H1 (cell line): ENCODE measurements at regions not wholly inside any gene's neighbourhood (a gene's known extent, or its start where the extent isn't known, plus 50 kb on each side); places are given as distances from the start of the nearest gene placed in this dataset.

Experiments used
- CTCF ChIA-PET: fragments of 300-600 bp; sonication (Branson Sonifier 250); formaldehyde crosslinking; loops from one replicate; lab custom pipeline; 2021; ENCODE audit not compliant: partially characterized antibody; lab: Charles Lee
- POLR2A ChIA-PET: fragments of 300-600 bp; sonication (Branson Sonifier 250); formaldehyde crosslinking; loops from one replicate; lab custom pipeline; 2021; ENCODE audit warnings: inconsistent platforms; ENCODE audit not compliant: partially characterized antibody; lab: Charles Lee
- DNase-seq, 2 experiments: peaks; one replicate each; pipeline versions ENCODE4 v3.0.0 to v3.0.0-alpha.2; 2010 to 2022; ENCODE audit warnings: low spot score in 2 of 2, low read depth in 1 of 2, mixed read lengths in 1 of 2
- FAIRE-seq: peaks from 2 replicates; lab custom pipeline; 2011; peaks lifted over from hg19 to GRCh38; lab: Jason Lieb, UNC
- H2AFZ ChIP-seq: 2 replicates; pipeline ENCODE4 v1.8.1; 2012; ENCODE audit warnings: low read length, inconsistent platforms
- H2AK5ac ChIP-seq: 2 replicates; pipeline ENCODE4 v1.6.1; 2013; ENCODE audit warnings: low read depth, low read length
- H2BK120ac ChIP-seq: replicated peaks from 2 replicates; pipeline ENCODE3; 2013; ENCODE audit warnings: low read depth, low read length, inconsistent platforms
- H2BK12ac ChIP-seq: 2 replicates; pipeline ENCODE4 v1.6.1; 2013; ENCODE audit warnings: low read depth, low read length
- H2BK15ac ChIP-seq: 2 replicates; pipeline ENCODE4 v1.6.1; 2013; ENCODE audit warnings: low read length
- H2BK20ac ChIP-seq: 2 replicates; pipeline ENCODE4 v1.6.1; 2013; ENCODE audit warnings: low read length
- H2BK5ac ChIP-seq: 2 replicates; pipeline ENCODE4 v1.6.1; 2013; ENCODE audit warnings: low read depth, low read length
- H3K14ac ChIP-seq: 2 replicates; pipeline ENCODE4 v1.6.1; 2013; ENCODE audit warnings: inconsistent platforms; ENCODE audit not compliant: insufficient read length
- H3K18ac ChIP-seq: 2 replicates; pipeline ENCODE4 v1.6.1; 2013; ENCODE audit warnings: low read length; ENCODE audit errors: extremely low read depth
- H3K23ac ChIP-seq: 2 replicates; pipeline ENCODE4 v1.6.1; 2013; ENCODE audit warnings: inconsistent platforms; ENCODE audit not compliant: insufficient read length
- H3K23me2 ChIP-seq: 2 replicates; pipeline ENCODE4 v1.6.1; 2013; ENCODE audit warnings: low read depth, low read length
- H3K27ac ChIP-seq: 2 replicates; pipeline ENCODE4 v1.6.1; 2011; ENCODE audit warnings: low read depth, low read length, inconsistent platforms
- H3K27me3 ChIP-seq, 4 experiments: replicated peaks in 1 of 4; 1 replicate in 1 of 4; 2 replicates in 3 of 4; pipeline versions ENCODE4 v1.6.1 to v1.8.1; 2011 to 2013; ENCODE audit warnings: low read length in 3 of 4, mild to moderate bottlenecking in 3 of 4, inconsistent platforms in 2 of 4, mixed read lengths in 2 of 4, moderate library complexity in 1 of 4; ENCODE audit not compliant: control insufficient read depth in 3 of 4, insufficient read depth in 3 of 4; ENCODE audit errors: extremely low read depth in 1 of 4
- H3K36me3 ChIP-seq, 4 experiments: 2 replicates each; pipeline versions ENCODE4 v1.6.1 to v1.8.1; 2011 to 2013; ENCODE audit warnings: mild to moderate bottlenecking in 4 of 4, low read length in 3 of 4, moderate library complexity in 2 of 4, control low read depth in 1 of 4, inconsistent platforms in 1 of 4; ENCODE audit not compliant: insufficient read depth in 4 of 4, control insufficient read depth in 2 of 4
- H3K4ac ChIP-seq: replicated peaks from 2 replicates; pipeline ENCODE3; 2013; ENCODE audit warnings: low read length, low read depth, mixed read lengths, inconsistent platforms; ENCODE audit not compliant: insufficient read length
- H3K4me1 ChIP-seq, 4 experiments: replicated peaks in 1 of 4; 1 replicate in 1 of 4; 2 replicates in 3 of 4; pipeline versions ENCODE4 v1.6.1 to v1.8.1; 2011 to 2013; ENCODE audit warnings: low read length in 3 of 4, inconsistent platforms in 2 of 4, mixed read lengths in 1 of 4; ENCODE audit not compliant: insufficient read depth in 4 of 4, control insufficient read depth in 3 of 4
- H3K4me2 ChIP-seq, 2 experiments: 2 replicates each; pipeline versions ENCODE4 v1.6.1 to v1.8.1; 2011 to 2013; ENCODE audit warnings: low read depth in 2 of 2, low read length in 2 of 2, control low read depth in 1 of 2, inconsistent platforms in 1 of 2, mild to moderate bottlenecking in 1 of 2; ENCODE audit not compliant: insufficient read depth in 1 of 2
- H3K4me3 ChIP-seq, 4 experiments: fragments of 200-600, 300-600 bp in 1 of 4; sonication (generic), shearing (Covaris generic), sonication (Bioruptor Twin) in 1 of 4; 2 replicates each; pipeline versions ENCODE4 v1.5.1 to v1.8.1; 2011 to 2016; ENCODE audit warnings: low read length in 4 of 4, low read depth in 3 of 4, control low read depth in 2 of 4, inconsistent platforms in 2 of 4, mild to moderate bottlenecking in 2 of 4, mixed read lengths in 1 of 4, moderate library complexity in 1 of 4; ENCODE audit not compliant: insufficient read depth in 2 of 4; ENCODE audit errors: extremely low read depth in 1 of 4
- H3K56ac ChIP-seq: replicated peaks from 2 replicates; pipeline ENCODE3; 2013; ENCODE audit warnings: low read depth, mild to moderate bottlenecking, mixed read lengths, low read length, inconsistent platforms; ENCODE audit not compliant: insufficient read length
- H3K79me1 ChIP-seq: 2 replicates; pipeline ENCODE4 v1.6.1; 2013; ENCODE audit warnings: low read depth, low read length, control low read depth
- H3K79me2 ChIP-seq, 2 experiments: 2 replicates each; pipeline versions ENCODE4 v1.6.1 to v1.8.1; 2012 to 2013; ENCODE audit warnings: low read length in 2 of 2, mild to moderate bottlenecking in 2 of 2, inconsistent platforms in 1 of 2; ENCODE audit not compliant: insufficient read depth in 2 of 2, control insufficient read depth in 1 of 2
- H3K9ac ChIP-seq, 4 experiments: replicated peaks in 1 of 4; 1 replicate in 1 of 4; 2 replicates in 3 of 4; pipeline versions ENCODE4 v1.6.1 to v1.8.1; 2011 to 2013; ENCODE audit warnings: low read depth in 3 of 4, low read length in 3 of 4, control low read depth in 2 of 4, mild to moderate bottlenecking in 2 of 4, moderate library complexity in 2 of 4, inconsistent platforms in 1 of 4; ENCODE audit errors: extremely low read depth in 1 of 4
- H3K9me3 ChIP-seq, 2 experiments: 2 replicates each; pipeline versions ENCODE4 v1.6.1 to v1.8.1; 2012 to 2013; ENCODE audit warnings: mild to moderate bottlenecking in 2 of 2, moderate library complexity in 2 of 2, control low read depth in 1 of 2, inconsistent platforms in 1 of 2, low read depth in 1 of 2, low read length in 1 of 2, mixed read lengths in 1 of 2; ENCODE audit not compliant: insufficient read depth in 2 of 2
- H4K20me1 ChIP-seq, 2 experiments: replicated peaks in 1 of 2; 2 replicates each; pipeline versions ENCODE3 to v1.8.1; 2011 to 2013; ENCODE audit warnings: inconsistent platforms in 2 of 2, low read length in 2 of 2, mild to moderate bottlenecking in 1 of 2; ENCODE audit not compliant: insufficient read depth in 2 of 2, control insufficient read depth in 1 of 2
- H4K5ac ChIP-seq: 2 replicates; pipeline ENCODE4 v1.6.1; 2013; ENCODE audit warnings: low read length, low read depth, mixed read lengths, inconsistent platforms; ENCODE audit not compliant: insufficient read length
- H4K8ac ChIP-seq: 2 replicates; pipeline ENCODE4 v1.8.0; 2013; ENCODE audit warnings: mild to moderate bottlenecking, moderate library complexity, low read length, inconsistent platforms; ENCODE audit not compliant: insufficient read depth; ENCODE audit errors: extremely low read depth
- H4K91ac ChIP-seq: replicated peaks from 2 replicates; pipeline ENCODE3; 2013; ENCODE audit warnings: low read length, mixed read lengths, inconsistent platforms; ENCODE audit not compliant: insufficient read length
- ATF3 ChIP-seq: IDR thresholded peaks from 2 replicates; pipeline ENCODE4 v1.6.1; 2011; ENCODE audit warnings: low read depth, mild to moderate bottlenecking, low read length; ENCODE audit not compliant: insufficient read depth
- BCL11A ChIP-seq, 2 experiments: IDR thresholded peaks; one replicate each; pipeline ENCODE4 v1.6.1; 2011; ENCODE audit warnings: low read depth in 2 of 2, low read length in 2 of 2, mild to moderate bottlenecking in 2 of 2
- CTBP2 ChIP-seq: IDR thresholded peaks from 2 replicates; pipeline ENCODE4 v1.7.0; 2011; ENCODE audit warnings: borderline replicate concordance, mild to moderate bottlenecking, moderate library complexity, mixed read lengths, low read length; ENCODE audit not compliant: insufficient read depth, insufficient read length
- GTF2F1 ChIP-seq: IDR thresholded peaks from 2 replicates; pipeline ENCODE4 v1.6.1; 2012; ENCODE audit warnings: low read depth, low read length, improper control_type of control experiment, borderline replicate concordance
- HDAC2 ChIP-seq, 2 experiments: fragments of 300-600 bp in 1 of 2; sonication (generic) in 1 of 2; IDR thresholded peaks; 2 replicates each; pipeline ENCODE4 v1.6.1; 2011 to 2012; ENCODE audit warnings: low read depth in 2 of 2, low read length in 2 of 2, mild to moderate bottlenecking in 2 of 2, moderate library complexity in 2 of 2, borderline replicate concordance in 1 of 2, inconsistent platforms in 1 of 2
- HDAC6 ChIP-seq: IDR thresholded peaks from one replicate; pipeline ENCODE4 v1.7.1; 2012; ENCODE audit warnings: low read depth, mild to moderate bottlenecking, inconsistent platforms, low read length, moderate library complexity
- MAFK ChIP-seq: IDR thresholded peaks from 2 replicates; pipeline ENCODE4 v1.6.1; 2012; ENCODE audit warnings: low read depth, mild to moderate bottlenecking, improper control_type of control experiment, low read length
- SAP30 ChIP-seq: fragments of 300-600 bp; sonication (generic); IDR thresholded peaks from 2 replicates; pipeline ENCODE4 v1.7.1; 2012; ENCODE audit warnings: low read length, moderate library complexity, mild to moderate bottlenecking, inconsistent platforms; ENCODE audit not compliant: insufficient read depth, insufficient replicate concordance
- SIN3A ChIP-seq, 2 experiments: IDR thresholded peaks in 1 of 2; conservative IDR thresholded peaks in 1 of 2; 2 replicates each; pipeline ENCODE4 v1.6.1; 2011 to 2012; ENCODE audit warnings: low read length in 2 of 2, improper control_type of control experiment in 1 of 2, low read depth in 1 of 2, mild to moderate bottlenecking in 1 of 2
- SRF ChIP-seq: IDR thresholded peaks from 2 replicates; pipeline ENCODE4 v1.6.1; 2011; ENCODE audit warnings: mild to moderate bottlenecking, low read depth, low read length, moderate library complexity
- SUZ12 ChIP-seq: fragments of 200-600 bp; sonication (generic); IDR thresholded peaks from 2 replicates; pipeline ENCODE4 v1.6.1; 2012; ENCODE audit warnings: mild to moderate bottlenecking, inconsistent platforms, low read length, moderate library complexity, mixed read lengths

DNA sequence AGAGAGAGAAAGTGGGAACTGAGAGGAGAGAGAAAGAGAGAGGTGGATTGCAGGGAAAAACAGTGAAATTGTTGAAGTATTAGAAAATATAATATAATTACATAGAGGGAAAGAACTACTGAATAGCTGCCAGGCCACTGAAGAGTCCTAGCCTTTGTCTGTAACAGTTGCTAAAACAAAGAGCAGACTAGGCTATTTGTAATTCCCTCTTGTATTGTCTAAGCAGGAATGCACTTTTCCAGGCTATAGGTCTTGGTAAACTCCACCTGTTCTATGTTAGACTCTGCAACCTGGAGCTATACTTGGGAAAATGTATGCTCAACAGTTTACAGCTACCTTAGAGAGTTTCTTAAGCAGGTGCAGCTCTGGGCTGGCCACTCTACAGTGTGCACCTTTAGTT, 1063.3 kb downstream of the ADGRL3 start:
- H2BK15ac ChIP-seq = no peak overlapping the region

More for the DNA sequence above, 1063.3 kb downstream of the ADGRL3 start:
- H4K20me1 ChIP-seq = no peaks in the 10 kb centered on the region
- TF ChIP-seq HDAC2 (IDR thresholded peaks at IDR 0.05; ENCODE audit: borderline replicate concordance in 1 of 2, low read depth in 2 of 2, low read length in 2 of 2) (no peak), BCL11A (IDR thresholded peaks at IDR 0.05; ENCODE audit: low read depth in 2 of 2, low read length in 2 of 2) (no peak), MAFK (no peak), SAP30 (no peak), ATF3 (no peak), GTF2F1 (no peak), HDAC6 (no peak), SRF (no peak), SUZ12 (no peak), CTBP2 (no peak), SIN3A (conservative IDR thresholded peaks at IDR 0.05 in 1 of 2, IDR thresholded peaks at IDR 0.05 in 1 of 2; ENCODE audit: low read depth in 1 of 2, low read length in 2 of 2) (no peak)
- TF ChIP-seq, all 59 proteins: peak for 0
- no peak overlapping the region for H2AFZ ChIP-seq
- H3K4ac ChIP-seq = no peak overlapping the region
- no peak overlapping the region for H3K9ac ChIP-seq
- H4K8ac ChIP-seq = no peak overlapping the region
- H3K23me2 ChIP-seq = no peaks in the 10 kb centered on the region
- H3K9me3 ChIP-seq = no peaks in the 10 kb centered on the region
- no peak for DNase-seq
- H4K91ac ChIP-seq = no peak overlapping the region
- no peak for FAIRE-seq
- no peak overlapping the region for H2BK120ac ChIP-seq
- H3K36me3 ChIP-seq = no peaks in the 10 kb centered on the region
- ChIA-PET POLR2A (interaction anchor here (1.0 kb wide), 1 partner anchor 10 kb away, joined by 3 read pairs; no protein-coding TSS in a partner anchor), CTCF (interaction anchor here (1.0 kb wide), 1 partner anchor 448 kb away, joined by 3 read pairs; no protein-coding TSS in a partner anchor)
- H3K27me3 ChIP-seq = no peaks in the 10 kb centered on the region
- H3K23ac ChIP-seq = no peak overlapping the region
- no peak overlapping the region for H3K56ac ChIP-seq
- no peak overlapping the region for H3K18ac ChIP-seq
- no peak overlapping the region for H2AK5ac ChIP-seq
- no peak overlapping the region for H3K4me3 ChIP-seq
- H2BK20ac ChIP-seq = no peak overlapping the region
- H2BK12ac ChIP-seq = no peak overlapping the region
- no peaks in the 10 kb centered on the region for H3K4me1 ChIP-seq
- H3K27ac ChIP-seq = no peak overlapping the region
- no peak overlapping the region for H3K14ac ChIP-seq
- no peaks in the 10 kb centered on the region for H3K79me2 ChIP-seq
- no peak overlapping the region for H2BK5ac ChIP-seq
- no peak overlapping the region for H4K5ac ChIP-seq
- H3K4me2 ChIP-seq = no peak overlapping the region
- H3K79me1 ChIP-seq = no peaks in the 10 kb centered on the region
